ENCODE measurements at regions not wholly inside any gene's neighbourhood (a gene's known extent, or its start where the extent isn't known, plus 50 kb on each side); places are given as distances from the start of the nearest gene placed in this dataset.
A peak's percentile ranks its signal among the peaks of the same experiment; 100 is the strongest.

- no peak for DNase-seq
These were observed 436.4 kb downstream of the C3orf38 start for GRCh38 chr3:88586121-88586640.

- no peak for DNase-seq
These were observed 439.4 kb downstream of the C3orf38 start for GRCh38 chr3:88589138-88589537.

GRCh38 chr3:88595026-88595425 is 445.3 kb downstream of the C3orf38 start:
- no peak for DNase-seq

GRCh38 chr3:88596451-88596850 is 446.7 kb downstream of the C3orf38 start:
- no peak for DNase-seq

- no peak for DNase-seq
These were observed 461.1 kb downstream of the C3orf38 start for GRCh38 chr3:88610820-88611219.

- peak; percentile 46 for DNase-seq
These were observed 462.1 kb downstream of the C3orf38 start for GRCh38 chr3:88611826-88612326.

GRCh38 chr3:88616413-88616812 is 466.7 kb downstream of the C3orf38 start:
- no peak for DNase-seq

- no peak for DNase-seq
These were observed 467.5 kb downstream of the C3orf38 start for GRCh38 chr3:88617283-88617682.

GRCh38 chr3:88618021-88618645 is 468.4 kb downstream of the C3orf38 start:
- DNase-seq: no peak

GRCh38 chr3:88621586-88621985 is 471.8 kb downstream of the C3orf38 start:
- no peak for DNase-seq

- DNase-seq: no peak
These were observed 473.9 kb downstream of the C3orf38 start for GRCh38 chr3:88623709-88624108.

- DNase-seq: peak; percentile 35
These were observed 476.8 kb downstream of the C3orf38 start for GRCh38 chr3:88626456-88627120.

GRCh38 chr3:88628901-88629300 is 478.5 kb upstream of the EPHA3 start:
- DNase-seq: no peak

- DNase-seq: no peak
These were observed 475.2 kb upstream of the EPHA3 start for GRCh38 chr3:88632226-88632625.

- no peak for DNase-seq
These were observed 466.8 kb upstream of the EPHA3 start for GRCh38 chr3:88640581-88640980.

- DNase-seq: no peak
These were observed 466.3 kb upstream of the EPHA3 start for GRCh38 chr3:88641033-88641604.

- no peak for DNase-seq
These were observed 450.0 kb upstream of the EPHA3 start for GRCh38 chr3:88657459-88657858.

GRCh38 chr3:88661433-88661824 is 446.0 kb upstream of the EPHA3 start:
- no peak for DNase-seq

- DNase-seq: no peak
These were observed 439.2 kb upstream of the EPHA3 start for GRCh38 chr3:88668180-88668579.

- no peak for DNase-seq
These were observed 435.8 kb upstream of the EPHA3 start for GRCh38 chr3:88671573-88671972.

GRCh38 chr3:88677298-88677697 is 430.1 kb upstream of the EPHA3 start:
- DNase-seq: no peak

- no peak for DNase-seq
These were observed 428.7 kb upstream of the EPHA3 start for GRCh38 chr3:88678747-88679146.

- DNase-seq: no peak
These were observed 417.1 kb upstream of the EPHA3 start for GRCh38 chr3:88690287-88690686.

- no peak for DNase-seq
These were observed 416.3 kb upstream of the EPHA3 start for GRCh38 chr3:88691081-88691480.
